Bronchial epithelial cell (primary cell): ENCODE measurements at regions not wholly inside any gene's neighbourhood (a gene's known extent, or its start where the extent isn't known, plus 50 kb on each side); places are given as distances from the start of the nearest gene placed in this dataset.

Experiments used
- DNase-seq: peaks from one replicate; pipeline ENCODE4 v3.0.0-alpha.2; 2010; ENCODE audit warnings: low read depth
- FAIRE-seq: peaks from 2 replicates; lab custom pipeline; 2011; peaks lifted over from hg19 to GRCh38; lab: Jason Lieb, UNC
- H3K27me3 ChIP-seq: 2 replicates; pipeline ENCODE4 v1.5.1; 2011; ENCODE audit warnings: low read length; ENCODE audit not compliant: control insufficient read depth, insufficient read depth
- H3K36me3 ChIP-seq: 2 replicates; pipeline ENCODE4 v1.5.1; 2011; ENCODE audit warnings: low read length; ENCODE audit not compliant: control insufficient read depth, insufficient read depth
- H3K4me3 ChIP-seq: 2 replicates; pipeline ENCODE4 v1.5.1; 2011; ENCODE audit warnings: mild to moderate bottlenecking, low read depth, low read length, control low read depth
- CTCF ChIP-seq: IDR thresholded peaks from 2 replicates; pipeline ENCODE4 v1.5.1; 2011; ENCODE audit warnings: mild to moderate bottlenecking, moderate library complexity, low read length, control low read depth, inconsistent platforms; ENCODE audit not compliant: insufficient read depth, severe bottlenecking

GRCh38 chr6:40937491-40937890 lies 101.5 kb downstream of the UNC5CL start:
- no peak overlapping the region for H3K4me3 ChIP-seq
- peak; percentile 83 for FAIRE-seq

GRCh38 chr6:40936818-40937251 lies 102.2 kb downstream of the UNC5CL start:
- TF ChIP-seq CTCF, result no peak
- FAIRE-seq (no peak), DNase-seq (peak; percentile 98)
- H3K27me3 ChIP-seq, result no peaks in the 10 kb centered on the region
- H3K36me3 ChIP-seq, result no peaks in the 10 kb centered on the region
- no peak overlapping the region for H3K4me3 ChIP-seq

More at GRCh38 chr6:40937491-40937890, 101.5 kb downstream of the UNC5CL start:
- Histone ChIP-seq H3K36me3 (no peaks in the 10 kb centered on the region), H3K27me3 (no peaks in the 10 kb centered on the region)
- DNase-seq, result no peak
- no peak for TF ChIP-seq CTCF

- FAIRE-seq (no peak), DNase-seq (no peak)
- H3K36me3 ChIP-seq, result no peaks in the 10 kb centered on the region
- H3K4me3 ChIP-seq, result no peak overlapping the region
- TF ChIP-seq CTCF, result no peak
- H3K27me3 ChIP-seq, result no peaks in the 10 kb centered on the region
These were observed 105.2 kb downstream of the UNC5CL start for GRCh38 chr6:40933864-40934263.

- FAIRE-seq, result no peak
- DNase-seq, result no peak
- TF ChIP-seq CTCF, result no peak
- H3K4me3 ChIP-seq, result no peak overlapping the region
- H3K27me3 ChIP-seq, result no peaks in the 10 kb centered on the region
- no peaks in the 10 kb centered on the region for H3K36me3 ChIP-seq
These were observed 106.1 kb downstream of the UNC5CL start for GRCh38 chr6:40932953-40933352.

- H3K4me3 ChIP-seq, result no peak overlapping the region
- no peaks in the 10 kb centered on the region for H3K36me3 ChIP-seq
- FAIRE-seq (no peak), DNase-seq (no peak)
- no peaks in the 10 kb centered on the region for H3K27me3 ChIP-seq
- no peak for TF ChIP-seq CTCF
These were observed 106.7 kb downstream of the UNC5CL start for GRCh38 chr6:40932366-40932765.

- FAIRE-seq, result no peak
- DNase-seq, result peak; percentile 80
- Histone ChIP-seq H3K36me3 (no peaks in the 10 kb centered on the region), H3K27me3 (no peaks in the 10 kb centered on the region), H3K4me3 (no peak overlapping the region)
- TF ChIP-seq CTCF, result no peak
These were observed 107.1 kb downstream of the UNC5CL start for GRCh38 chr6:40931931-40932330.
